ENCODE measurements at regions not wholly inside any gene's neighbourhood (a gene's known extent, or its start where the extent isn't known, plus 50 kb on each side); places are given as distances from the start of the nearest gene placed in this dataset.

- no peak overlapping the region for H3K4me3 Mint-ChIP-seq
These were observed 214.3 kb downstream of the LIG4 start for GRCh38 chr13:108000998-108001397.

GRCh38 chr13:107999751-108000150, 215.6 kb downstream of the LIG4 start:
- no peak for DNase-seq
- Mint-ChIP-seq H3K9me3 (peaks cover 12% of the 10 kb centered on the region), H3K27me3 (no peaks in the 10 kb centered on the region), H3K27ac (no peak overlapping the region), H3K4me3 (no peak overlapping the region), H3K4me1 (no peaks in the 10 kb centered on the region), H3K36me3 (no peaks in the 10 kb centered on the region)

More at GRCh38 chr13:108000998-108001397, 214.3 kb downstream of the LIG4 start:
- Mint-ChIP-seq H3K4me1 (no peaks in the 10 kb centered on the region), H3K36me3 (no peaks in the 10 kb centered on the region), H3K27me3 (no peaks in the 10 kb centered on the region), H3K27ac (no peak overlapping the region), H3K9me3 (peaks cover 12% of the 10 kb centered on the region)
- no peak for DNase-seq

- H3K4me3 Mint-ChIP-seq, result no peak overlapping the region
- no peaks in the 10 kb centered on the region for H3K36me3 Mint-ChIP-seq
- H3K4me1 Mint-ChIP-seq, result no peaks in the 10 kb centered on the region
- DNase-seq, result no peak
- H3K9me3 Mint-ChIP-seq, result peaks cover 10% of the 10 kb centered on the region
- H3K27ac Mint-ChIP-seq, result no peak overlapping the region
- no peaks in the 10 kb centered on the region for H3K27me3 Mint-ChIP-seq
These were observed 221.2 kb downstream of the LIG4 start for GRCh38 chr13:107994137-107994536.

DNA sequence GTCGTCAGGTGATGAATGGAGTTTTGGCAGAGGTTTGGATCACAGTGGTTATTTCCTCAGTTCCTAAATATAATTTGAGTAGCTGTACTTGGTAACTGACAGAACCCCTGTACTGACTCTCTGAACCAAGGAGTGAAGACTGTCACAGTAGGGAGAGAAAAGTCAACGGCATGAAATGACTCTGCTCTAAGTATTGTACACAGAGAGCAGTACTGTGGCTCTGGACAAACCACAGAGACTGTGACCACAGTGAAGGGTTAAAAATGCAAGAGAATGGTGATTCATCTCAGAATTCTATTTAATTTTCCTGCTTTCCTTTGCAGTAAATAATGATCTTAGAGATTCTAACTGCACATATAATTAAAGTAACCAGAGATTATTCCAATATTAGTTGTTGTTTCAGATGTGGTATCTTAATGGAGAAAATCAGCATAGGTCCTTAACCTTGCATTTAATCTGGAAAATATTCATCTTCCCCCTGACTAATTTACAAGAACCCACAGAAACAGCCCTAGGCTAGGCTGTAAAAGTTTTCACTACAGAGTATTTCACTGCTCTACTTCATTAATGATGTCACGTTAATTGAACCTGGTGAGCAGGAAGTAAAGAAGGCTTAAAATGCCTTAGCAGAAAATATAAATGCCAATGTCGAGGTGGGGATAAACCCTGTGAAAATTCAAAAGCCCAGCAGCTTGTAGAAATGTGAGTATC, 221.9 kb downstream of the LIG4 start:
- Mint-ChIP-seq H3K9me3 (peaks cover 9% of the 10 kb centered on the region), H3K27ac (no peak overlapping the region), H3K36me3 (no peaks in the 10 kb centered on the region), H3K4me1 (no peaks in the 10 kb centered on the region), H3K4me3 (no peak overlapping the region), H3K27me3 (no peaks in the 10 kb centered on the region)
- no peak for DNase-seq

- Mint-ChIP-seq H3K4me1 (no peaks in the 10 kb centered on the region), H3K27me3 (no peaks in the 10 kb centered on the region), H3K4me3 (no peak overlapping the region), H3K27ac (no peak overlapping the region), H3K36me3 (no peaks in the 10 kb centered on the region), H3K9me3 (peaks cover 8% of the 10 kb centered on the region)
- no peak for DNase-seq
These were observed 222.8 kb downstream of the LIG4 start for GRCh38 chr13:107992542-107992941.

DNA sequence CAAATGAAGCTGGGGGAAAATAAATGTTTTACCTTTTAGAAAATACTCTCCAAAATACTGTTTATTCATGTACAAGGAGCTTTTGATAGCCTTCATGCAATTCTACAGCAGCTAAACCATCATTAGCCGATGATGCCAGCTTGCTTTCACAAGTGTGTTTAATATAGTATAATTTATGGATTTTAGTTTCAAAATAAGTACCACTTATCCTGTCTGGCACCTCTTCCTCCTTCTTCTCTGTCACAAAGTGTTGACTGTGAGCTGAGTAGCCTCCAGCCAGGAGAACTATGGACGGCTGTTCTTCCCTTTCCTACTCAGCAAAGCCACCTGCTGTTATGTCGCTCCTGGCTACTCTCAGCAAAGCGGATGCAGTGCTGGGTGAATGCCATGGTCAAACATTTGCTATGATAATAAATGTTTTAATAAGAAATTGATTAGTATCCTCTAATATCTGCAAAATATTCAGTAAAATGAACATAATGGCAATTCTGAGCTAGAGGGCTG, 238.2 kb downstream of the LIG4 start:
- Mint-ChIP-seq H3K36me3 (no peaks in the 10 kb centered on the region), H3K27me3 (no peaks in the 10 kb centered on the region), H3K4me3 (no peak overlapping the region), H3K9me3 (no peaks in the 10 kb centered on the region), H3K4me1 (no peaks in the 10 kb centered on the region), H3K27ac (no peak overlapping the region)
- no peak for DNase-seq

GRCh38 chr13:107976628-107977027, 238.7 kb downstream of the LIG4 start:
- H3K27ac Mint-ChIP-seq, result no peak overlapping the region
- DNase-seq, result no peak
- no peaks in the 10 kb centered on the region for H3K27me3 Mint-ChIP-seq
- no peaks in the 10 kb centered on the region for H3K36me3 Mint-ChIP-seq
- H3K4me3 Mint-ChIP-seq, result no peak overlapping the region
- H3K4me1 Mint-ChIP-seq, result no peaks in the 10 kb centered on the region
- no peaks in the 10 kb centered on the region for H3K9me3 Mint-ChIP-seq

DNA sequence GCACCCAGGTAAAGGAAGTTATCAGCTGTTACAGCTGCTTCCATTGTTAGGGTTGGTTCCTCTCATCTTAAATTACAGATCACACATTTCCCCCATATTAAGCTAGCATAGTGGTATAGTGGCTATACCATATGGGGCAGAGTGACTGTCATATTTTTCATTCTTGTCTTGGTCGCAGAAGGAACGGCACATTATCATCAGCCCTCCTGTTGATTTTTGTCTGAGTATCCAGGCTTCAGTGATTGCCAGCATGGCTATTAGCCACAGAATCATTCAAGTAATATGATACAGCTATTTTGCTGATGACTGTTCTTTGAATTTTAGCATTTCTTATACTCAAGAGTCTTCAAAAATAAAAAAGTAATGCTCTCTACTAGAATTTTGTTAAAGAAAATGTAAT, 240.9 kb downstream of the LIG4 start:
- Mint-ChIP-seq H3K27ac (no peak overlapping the region), H3K36me3 (no peaks in the 10 kb centered on the region), H3K4me1 (no peaks in the 10 kb centered on the region), H3K4me3 (no peak overlapping the region), H3K9me3 (no peaks in the 10 kb centered on the region), H3K27me3 (no peaks in the 10 kb centered on the region)
- DNase-seq, result no peak

DNA sequence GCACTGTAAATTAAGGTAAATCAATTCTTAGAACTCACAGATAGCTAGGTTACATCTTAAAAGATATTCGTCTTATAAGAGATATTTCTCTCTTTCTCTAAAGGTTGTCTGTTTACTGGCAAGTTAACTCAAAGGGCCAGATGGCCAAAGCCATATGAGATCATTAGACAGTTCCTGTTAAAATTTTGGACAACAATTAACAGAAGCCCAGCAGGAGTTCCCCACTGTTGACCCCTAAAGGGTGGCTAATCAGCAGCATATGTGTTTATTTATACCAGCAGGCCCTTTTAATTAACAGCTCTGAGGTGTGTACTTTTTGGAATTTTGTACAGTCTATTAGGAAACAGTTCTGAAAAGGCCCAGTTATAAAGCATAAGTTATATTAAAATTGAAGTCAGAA, 245.8 kb downstream of the LIG4 start:
- Mint-ChIP-seq H3K27ac (no peak overlapping the region), H3K4me1 (no peaks in the 10 kb centered on the region), H3K4me3 (no peak overlapping the region), H3K36me3 (no peaks in the 10 kb centered on the region), H3K27me3 (no peaks in the 10 kb centered on the region), H3K9me3 (no peaks in the 10 kb centered on the region)
- no peak for DNase-seq

DNA sequence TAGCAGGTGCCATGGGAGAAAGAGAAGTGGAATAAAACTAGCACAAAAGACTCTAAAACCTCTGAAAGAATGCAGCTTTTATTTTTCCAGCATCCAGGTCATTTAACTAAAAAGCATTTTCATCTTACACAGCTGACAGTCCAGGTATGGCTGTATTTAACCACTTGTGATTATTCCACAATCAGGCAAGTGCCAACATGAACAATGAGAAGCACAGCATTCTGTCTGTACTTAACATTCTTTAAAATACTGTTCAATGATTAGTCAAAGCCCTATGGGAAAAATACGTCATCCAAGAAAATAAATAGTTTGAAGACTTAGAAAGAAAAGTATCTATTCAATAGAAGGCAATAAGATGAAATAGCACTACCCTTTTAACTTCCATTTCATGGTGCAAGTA, 246.9 kb downstream of the LIG4 start:
- Mint-ChIP-seq H3K4me1 (no peaks in the 10 kb centered on the region), H3K27me3 (no peaks in the 10 kb centered on the region), H3K9me3 (no peaks in the 10 kb centered on the region), H3K36me3 (no peaks in the 10 kb centered on the region), H3K4me3 (no peak overlapping the region), H3K27ac (no peak overlapping the region)
- DNase-seq, result no peak

- Mint-ChIP-seq H3K36me3 (no peaks in the 10 kb centered on the region), H3K4me3 (no peak overlapping the region), H3K9me3 (no peaks in the 10 kb centered on the region), H3K27me3 (no peaks in the 10 kb centered on the region), H3K4me1 (no peaks in the 10 kb centered on the region), H3K27ac (no peak overlapping the region)
- DNase-seq, result no peak
These were observed 250.9 kb downstream of the LIG4 start for GRCh38 chr13:107964395-107964794.

DNA sequence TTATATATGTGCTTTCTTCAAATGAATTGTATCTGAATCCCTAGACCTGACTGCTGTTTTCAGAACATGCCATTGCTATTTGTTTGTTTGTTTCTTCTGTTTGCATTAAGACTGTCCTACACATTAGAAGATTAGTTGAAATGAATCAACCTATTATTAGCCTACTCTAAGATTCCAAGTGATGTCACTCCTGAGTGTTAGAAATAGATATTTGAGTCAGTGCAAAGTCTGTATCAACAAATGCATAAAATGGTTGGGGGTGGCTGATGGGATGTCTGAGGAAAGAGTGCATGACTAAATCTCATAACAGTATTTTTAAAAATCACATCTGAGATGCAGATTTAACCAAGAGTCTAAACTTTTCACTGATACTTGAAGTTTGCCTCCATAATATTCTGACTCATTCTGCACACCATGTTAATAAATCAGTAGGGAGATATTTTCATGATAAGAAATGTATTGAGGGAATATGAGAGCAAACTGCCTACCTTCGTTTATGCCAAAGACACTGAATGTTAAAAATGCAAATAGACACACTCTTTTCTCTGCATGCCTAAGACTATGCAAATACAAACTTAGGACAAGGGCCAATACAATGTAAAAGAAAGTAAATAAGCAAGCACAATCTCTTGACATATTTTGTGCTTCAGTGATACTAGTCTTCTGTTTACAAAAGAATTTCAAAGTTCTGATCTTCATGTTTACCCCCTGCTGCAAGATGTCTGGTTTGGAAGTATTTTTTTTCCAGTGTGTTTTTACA, 253.3 kb downstream of the LIG4 start:
- DNase-seq, result no peak
- Mint-ChIP-seq H3K4me1 (no peaks in the 10 kb centered on the region), H3K27me3 (no peaks in the 10 kb centered on the region), H3K9me3 (no peaks in the 10 kb centered on the region), H3K36me3 (no peaks in the 10 kb centered on the region), H3K4me3 (no peak overlapping the region), H3K27ac (no peak overlapping the region)

- Mint-ChIP-seq H3K36me3 (no peaks in the 10 kb centered on the region), H3K9me3 (no peaks in the 10 kb centered on the region), H3K4me1 (no peaks in the 10 kb centered on the region), H3K4me3 (no peak overlapping the region), H3K27ac (no peak overlapping the region), H3K27me3 (no peaks in the 10 kb centered on the region)
- DNase-seq, result no peak
These were observed 255.0 kb downstream of the LIG4 start for GRCh38 chr13:107960301-107960700.

DNA sequence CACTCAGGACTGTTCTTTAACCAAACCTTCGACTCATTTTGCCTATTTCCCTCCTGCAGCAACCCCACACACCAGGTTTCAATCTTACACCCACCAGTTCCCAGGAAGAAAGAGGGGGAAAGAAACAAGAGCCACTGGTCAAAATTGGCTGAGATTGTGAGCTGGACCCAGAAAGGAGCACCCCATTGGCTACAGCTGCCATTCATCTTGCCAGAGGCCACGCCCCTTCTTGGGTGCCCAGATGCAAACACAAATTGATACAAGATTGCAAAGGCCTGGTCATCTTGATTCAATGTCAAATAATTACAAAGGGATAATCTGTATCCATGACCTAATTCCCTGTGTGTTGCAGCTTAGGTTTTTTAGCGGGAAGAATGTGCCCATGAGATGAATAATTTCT, 258.4 kb downstream of the LIG4 start:
- Mint-ChIP-seq H3K9me3 (no peaks in the 10 kb centered on the region), H3K27ac (no peak overlapping the region), H3K36me3 (no peaks in the 10 kb centered on the region), H3K27me3 (no peaks in the 10 kb centered on the region), H3K4me1 (no peaks in the 10 kb centered on the region), H3K4me3 (no peak overlapping the region)
- DNase-seq, result no peak

GRCh38 chr13:107942030-107942617, 273.2 kb downstream of the LIG4 start:
- H3K9me3 Mint-ChIP-seq, result peaks cover 7% of the 10 kb centered on the region
- H3K27ac Mint-ChIP-seq, result no peak overlapping the region
- no peaks in the 10 kb centered on the region for H3K4me1 Mint-ChIP-seq

More at GRCh38 chr13:107942030-107942617, 273.2 kb downstream of the LIG4 start:
- Mint-ChIP-seq H3K27me3 (peaks cover 3% of the 10 kb centered on the region), H3K36me3 (no peaks in the 10 kb centered on the region), H3K4me3 (no peak overlapping the region)
- no peak for DNase-seq

Data from activated naive CD8-positive, alpha-beta T cell treated with anti-CD3 and anti-CD28 coated beads for 36 hours (primary cell).